NOMO-1 treated with dmso at 0.1 percent for 144 hours (cell line): ENCODE measurements at regions not wholly inside any gene's neighbourhood (a gene's known extent, or its start where the extent isn't known, plus 50 kb on each side); places are given as distances from the start of the nearest gene placed in this dataset.

Experiments
- DNase-seq: peaks from one replicate; lab custom pipeline; 2025; ENCODE audit not compliant: unreplicated experiment; lab: John Stamatoyannopoulos, UW

GRCh38 chr5:74918232-74918669, 52.1 kb upstream of the FAM169A start:
- no peak for DNase-seq

GRCh38 chr5:74916831-74917710, 50.9 kb upstream of the FAM169A start:
- no peak for DNase-seq
